ENCODE measurements at regions not wholly inside any gene's neighbourhood (a gene's known extent, or its start where the extent isn't known, plus 50 kb on each side); places are given as distances from the start of the nearest gene placed in this dataset.
A peak's percentile ranks its signal among the peaks of the same experiment; 100 is the strongest.

DNA sequence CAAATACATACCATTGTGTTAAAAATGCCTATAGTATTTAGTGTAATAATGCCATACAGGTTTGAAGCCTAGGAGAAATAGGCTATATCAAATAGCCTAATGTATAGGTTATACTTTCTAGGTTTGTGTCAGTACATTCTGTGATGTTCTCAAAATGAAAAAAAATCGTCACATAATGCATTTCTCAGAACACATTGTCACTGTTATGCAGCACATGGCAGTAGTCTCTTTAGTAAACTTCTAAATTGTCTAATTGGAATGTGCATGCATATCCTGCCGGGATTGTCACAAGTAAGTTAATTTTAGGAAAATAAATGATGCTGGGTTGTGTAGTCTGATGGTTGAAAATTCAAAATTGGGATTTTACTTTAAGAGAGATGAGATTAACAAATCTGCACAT lies 920.1 kb upstream of the CNTN5 start:
- no peak for DNase-seq (ENCODE audit: low read depth, low spot score)
- in situ Hi-C loops (cut with HindIII; ENCODE audit: low pct_unique_long_range_greater_than_20kb, low sequenced_read_pairs), result no loop called here

DNA sequence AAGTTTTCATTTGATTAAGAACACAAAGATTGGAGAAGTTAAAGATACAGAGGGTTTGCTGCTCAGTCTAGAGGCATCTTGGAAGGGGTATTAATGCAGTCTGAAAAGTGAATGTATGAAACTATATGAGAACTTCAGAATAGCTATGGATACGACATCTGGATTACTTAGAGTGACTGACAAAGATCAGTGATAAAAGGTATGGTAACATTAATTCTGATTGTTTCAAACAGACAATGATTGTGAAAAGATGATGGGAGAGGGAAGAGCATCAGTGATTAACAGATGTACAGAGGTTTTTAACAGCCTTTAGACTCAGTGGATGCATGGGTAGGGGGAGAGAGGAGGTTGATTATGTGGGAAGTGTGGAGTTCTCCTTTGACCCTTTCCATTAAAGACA lies 919.4 kb upstream of the CNTN5 start:
- DNase-seq (ENCODE audit: low read depth, low spot score), result no peak
- in situ Hi-C loops (cut with HindIII; ENCODE audit: low pct_unique_long_range_greater_than_20kb, low sequenced_read_pairs), result no loop called here

DNA sequence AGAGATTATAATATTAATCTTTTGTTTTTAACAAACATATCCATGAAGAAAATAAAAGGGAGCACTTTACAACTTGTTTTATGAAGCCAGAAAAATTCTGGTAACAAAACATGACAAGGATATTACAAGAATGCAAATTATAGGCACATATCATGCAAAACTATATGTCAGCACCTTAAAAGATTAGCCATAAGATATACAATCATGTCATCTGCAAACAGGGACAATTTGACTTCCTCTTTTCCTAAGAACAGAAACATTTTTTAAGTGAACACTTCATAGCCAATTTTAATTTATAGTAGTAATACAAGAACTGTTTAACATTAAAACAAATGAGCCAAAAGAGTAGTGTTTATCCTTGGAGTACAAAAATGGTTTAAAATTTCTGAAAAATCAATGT lies 916.5 kb upstream of the CNTN5 start:
- DNase-seq (ENCODE audit: low read depth, low spot score), result no peak
- in situ Hi-C loops (cut with HindIII; ENCODE audit: low pct_unique_long_range_greater_than_20kb, low sequenced_read_pairs), result no loop called here

DNA sequence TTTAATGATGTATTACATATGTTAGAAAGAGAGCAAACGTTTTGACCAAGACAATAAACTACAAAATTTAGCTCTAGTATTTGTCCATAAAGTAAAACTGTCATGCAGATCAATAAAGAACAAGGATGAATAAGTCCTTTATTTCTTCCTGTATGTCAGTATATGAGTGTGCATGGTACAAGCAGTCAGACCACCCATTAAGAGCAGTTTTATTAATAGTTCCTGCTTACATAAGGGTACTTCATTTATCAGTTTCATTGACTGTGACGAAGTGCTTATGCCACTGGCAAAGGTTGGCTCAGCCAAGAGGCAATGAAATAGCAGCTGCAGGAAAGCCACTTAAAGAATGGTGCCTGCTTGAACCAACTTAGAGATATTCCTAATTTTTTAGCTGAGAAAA lies 913.0 kb upstream of the CNTN5 start:
- DNase-seq (ENCODE audit: low read depth, low spot score), result peak; percentile 90
- in situ Hi-C loops (cut with HindIII; ENCODE audit: low pct_unique_long_range_greater_than_20kb, low sequenced_read_pairs), result no loop called here

DNA sequence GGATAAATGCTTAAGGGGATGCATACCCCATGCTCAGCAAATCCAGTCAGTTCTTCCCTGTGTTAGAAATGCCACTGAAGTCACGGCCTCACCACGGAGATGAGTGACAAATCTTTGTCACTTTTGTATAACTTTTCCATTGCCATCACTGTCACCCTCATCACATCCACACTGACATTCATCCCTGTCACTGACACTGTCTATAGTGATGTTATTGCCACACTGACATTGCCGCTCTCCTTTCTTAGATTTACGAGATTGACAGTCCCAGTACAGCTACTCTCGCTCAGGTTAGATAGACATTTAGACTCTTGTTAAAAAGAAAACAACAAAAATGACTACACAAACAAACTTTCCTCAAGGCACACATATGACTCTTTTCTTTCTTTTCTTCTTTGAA lies 910.7 kb upstream of the CNTN5 start:
- DNase-seq (ENCODE audit: low read depth, low spot score), result no peak
- in situ Hi-C loops (cut with HindIII; ENCODE audit: low pct_unique_long_range_greater_than_20kb, low sequenced_read_pairs), result no loop called here

GRCh38 chr11:98115873-98116272 lies 904.9 kb upstream of the CNTN5 start:
- DNase-seq (ENCODE audit: low read depth, low spot score), result no peak
- in situ Hi-C loops (cut with HindIII; ENCODE audit: low pct_unique_long_range_greater_than_20kb, low sequenced_read_pairs), result no loop called here

DNA sequence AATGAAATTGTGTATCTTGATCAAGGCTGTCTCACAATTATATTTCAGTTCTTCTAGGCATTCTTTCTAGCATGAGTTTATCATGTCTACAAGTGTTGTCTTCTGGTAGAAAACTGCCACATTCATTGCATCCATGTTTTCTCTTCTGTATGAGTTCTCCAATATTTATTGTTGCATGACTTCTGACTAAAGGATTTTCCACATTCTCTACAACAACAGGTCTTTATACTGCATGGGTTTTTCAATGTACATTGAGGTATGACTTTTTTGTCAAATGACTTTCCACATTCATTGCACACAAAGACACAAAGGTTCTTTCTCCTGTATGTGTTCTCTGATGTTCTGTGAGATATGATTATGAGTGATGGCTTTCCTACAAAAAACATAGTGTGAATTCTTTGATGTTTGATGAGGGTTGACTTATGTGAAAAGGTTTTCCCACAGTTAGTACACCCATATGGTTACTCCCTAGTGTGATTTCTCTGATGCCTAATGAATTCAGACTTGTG lies 890.6 kb upstream of the CNTN5 start:
- no peak for DNase-seq (ENCODE audit: low read depth, low spot score)
- in situ Hi-C loops (cut with HindIII; ENCODE audit: low pct_unique_long_range_greater_than_20kb, low sequenced_read_pairs), result no loop called here

- in situ Hi-C loops (cut with HindIII; ENCODE audit: low pct_unique_long_range_greater_than_20kb, low sequenced_read_pairs), result no loop called here
- no peak for DNase-seq (ENCODE audit: low read depth, low spot score)
These were observed 884.4 kb upstream of the CNTN5 start for GRCh38 chr11:98136357-98136756.

- DNase-seq (ENCODE audit: low read depth, low spot score), result no peak
- in situ Hi-C loops (cut with HindIII; ENCODE audit: low pct_unique_long_range_greater_than_20kb, low sequenced_read_pairs), result no loop called here
These were observed 883.3 kb upstream of the CNTN5 start for GRCh38 chr11:98137437-98137836.

DNA sequence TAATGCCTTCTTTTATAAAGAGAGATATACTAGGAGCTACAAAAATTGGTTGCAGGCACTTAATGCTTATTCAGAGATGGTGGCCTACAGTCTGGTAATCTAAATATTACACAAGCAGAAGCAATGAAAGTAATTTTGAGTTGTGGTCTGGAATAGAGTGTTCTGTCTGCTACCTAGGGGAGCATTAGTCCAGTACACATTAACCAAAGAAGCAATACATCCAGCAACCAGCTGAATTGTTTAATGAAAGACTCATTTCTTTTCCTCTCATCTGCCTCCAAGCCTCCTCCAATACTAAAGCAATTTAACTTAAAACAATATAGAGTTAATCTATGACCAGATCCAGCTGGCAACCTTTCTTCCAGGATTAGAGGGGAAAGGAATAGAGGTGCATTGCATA lies 877.1 kb upstream of the CNTN5 start:
- in situ Hi-C loops (cut with HindIII; ENCODE audit: low pct_unique_long_range_greater_than_20kb, low sequenced_read_pairs), result no loop called here

GRCh38 chr11:98153752-98154151 lies 867.0 kb upstream of the CNTN5 start:
- in situ Hi-C loops (cut with HindIII; ENCODE audit: low pct_unique_long_range_greater_than_20kb, low sequenced_read_pairs), result no loop called here

More for the DNA sequence above, 877.1 kb upstream of the CNTN5 start:
- no peak for DNase-seq (ENCODE audit: low read depth, low spot score)

GRCh38 chr11:98155696-98156095 lies 865.1 kb upstream of the CNTN5 start:
- in situ Hi-C loops (cut with HindIII; ENCODE audit: low pct_unique_long_range_greater_than_20kb, low sequenced_read_pairs), result no loop called here
- DNase-seq (ENCODE audit: low read depth, low spot score), result no peak

More at GRCh38 chr11:98153752-98154151, 867.0 kb upstream of the CNTN5 start:
- DNase-seq (ENCODE audit: low read depth, low spot score), result no peak

GRCh38 chr11:98177925-98178324 lies 842.8 kb upstream of the CNTN5 start:
- in situ Hi-C loops (cut with HindIII; ENCODE audit: low pct_unique_long_range_greater_than_20kb, low sequenced_read_pairs), result no loop called here
- no peak for DNase-seq (ENCODE audit: low read depth, low spot score)

DNA sequence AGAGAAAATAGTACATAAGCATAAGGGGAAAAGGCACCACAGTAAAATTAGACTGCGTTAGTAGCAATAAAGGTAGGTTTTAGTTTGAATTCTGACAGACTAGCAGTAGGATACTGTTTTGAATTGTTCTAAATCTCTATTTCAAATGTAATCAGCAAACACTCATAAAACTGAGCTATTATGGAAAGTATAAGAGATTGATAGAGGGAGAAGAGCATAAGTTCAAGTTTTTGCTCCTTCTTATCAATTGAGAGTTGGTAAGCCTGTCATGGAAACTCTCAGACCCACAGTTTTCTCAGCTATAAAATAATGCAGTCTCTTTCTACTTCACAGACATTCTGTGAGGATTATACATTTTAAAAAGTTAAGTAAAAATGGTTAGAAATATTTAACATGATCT lies 840.2 kb upstream of the CNTN5 start:
- in situ Hi-C loops (cut with HindIII; ENCODE audit: low pct_unique_long_range_greater_than_20kb, low sequenced_read_pairs), result no loop called here
- DNase-seq (ENCODE audit: low read depth, low spot score), result no peak

DNA sequence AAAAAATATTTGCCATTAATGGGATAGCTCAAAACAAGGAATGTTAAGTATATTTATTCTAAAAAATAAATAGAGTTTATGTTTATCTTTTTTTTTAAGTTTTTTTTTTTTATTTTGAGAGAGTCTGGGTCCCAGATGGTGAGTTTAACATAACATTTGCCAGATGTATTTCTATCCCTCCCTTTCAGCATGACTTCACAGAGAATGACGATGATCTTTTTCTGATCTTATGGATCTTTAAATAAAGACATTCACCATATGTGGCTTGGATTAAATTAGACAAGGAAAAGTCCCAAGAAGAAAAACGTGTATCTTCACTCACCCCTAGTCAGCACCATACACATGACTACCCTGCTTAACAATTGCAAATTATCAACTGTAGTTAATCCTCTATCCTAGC lies 839.8 kb upstream of the CNTN5 start:
- in situ Hi-C loops (cut with HindIII; ENCODE audit: low pct_unique_long_range_greater_than_20kb, low sequenced_read_pairs), result no loop called here
- DNase-seq (ENCODE audit: low read depth, low spot score), result no peak

- in situ Hi-C loops (cut with HindIII; ENCODE audit: low pct_unique_long_range_greater_than_20kb, low sequenced_read_pairs), result no loop called here
- DNase-seq (ENCODE audit: low read depth, low spot score), result no peak
These were observed 837.7 kb upstream of the CNTN5 start for GRCh38 chr11:98183034-98183433.

GRCh38 chr11:98185245-98185644 lies 835.5 kb upstream of the CNTN5 start:
- in situ Hi-C loops (cut with HindIII; ENCODE audit: low pct_unique_long_range_greater_than_20kb, low sequenced_read_pairs), result no loop called here
- DNase-seq (ENCODE audit: low read depth, low spot score), result no peak

GRCh38 chr11:98194611-98195010 lies 826.1 kb upstream of the CNTN5 start:
- in situ Hi-C loops (cut with HindIII; ENCODE audit: low pct_unique_long_range_greater_than_20kb, low sequenced_read_pairs), result no loop called here
- no peak for DNase-seq (ENCODE audit: low read depth, low spot score)

DNA sequence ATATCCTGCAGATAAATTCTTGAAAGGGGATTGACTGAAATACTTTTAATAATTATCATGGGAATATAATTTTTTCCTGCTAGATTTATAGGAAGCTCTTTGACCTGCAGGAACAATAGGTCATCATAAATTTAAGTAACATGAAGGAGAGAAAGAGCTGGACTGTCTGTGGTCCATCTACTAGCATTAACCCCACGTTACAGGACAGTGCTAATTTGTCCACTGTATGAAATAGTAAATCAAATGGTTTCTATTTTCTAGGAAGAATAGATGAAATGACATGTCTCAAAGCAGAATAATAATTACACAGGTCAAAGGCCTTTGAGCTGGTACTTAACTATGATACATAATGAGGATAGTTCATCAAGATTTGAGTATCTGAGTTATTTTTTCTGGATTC lies 825.4 kb upstream of the CNTN5 start:
- in situ Hi-C loops (cut with HindIII; ENCODE audit: low pct_unique_long_range_greater_than_20kb, low sequenced_read_pairs), result no loop called here

DNA sequence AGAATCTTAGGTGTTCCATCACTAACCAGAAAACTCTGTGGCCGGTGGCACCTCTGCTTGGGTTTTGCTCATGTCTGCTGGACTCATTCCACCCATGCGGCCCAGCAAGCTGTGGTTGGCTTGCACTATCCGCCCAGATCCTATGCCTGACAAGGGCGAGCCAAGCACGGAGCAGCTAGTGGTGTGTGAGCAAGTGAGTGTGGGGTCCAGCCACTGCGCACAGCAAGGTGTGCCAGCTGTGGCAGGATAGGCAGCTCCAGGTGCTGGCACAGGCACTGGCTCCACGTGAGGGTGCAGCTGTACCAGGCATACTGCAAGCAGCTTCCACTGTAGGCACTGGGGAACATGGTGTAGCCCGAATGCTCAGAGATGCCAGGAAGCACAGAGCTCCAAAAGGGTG lies 813.7 kb upstream of the CNTN5 start:
- in situ Hi-C loops (cut with HindIII; ENCODE audit: low pct_unique_long_range_greater_than_20kb, low sequenced_read_pairs), result no loop called here
- DNase-seq (ENCODE audit: low read depth, low spot score), result no peak

More for the DNA sequence above, 825.4 kb upstream of the CNTN5 start:
- no peak for DNase-seq (ENCODE audit: low read depth, low spot score)
